Body of pancreas (tissue), 4 donors: ENCODE measurements at regions not wholly inside any gene's neighbourhood (a gene's known extent, or its start where the extent isn't known, plus 50 kb on each side); places are given as distances from the start of the nearest gene placed in this dataset.

Experiments used
- CTCF ChIP-seq, 7 experiments: fragments of 450-650 bp in 4 of 7; fragments of 200-600 bp in 3 of 7; sonication (generic) in 3 of 7; IDR thresholded peaks; one replicate each; pipeline ENCODE4 v1.5.1; 2016 to 2019; ENCODE audit warnings: antibody characterized with exemption in 7 of 7
- POLR2A ChIP-seq, 3 donors: fragments of 450-650 bp; IDR thresholded peaks; one replicate each; pipeline ENCODE4 v1.6.1; 2016; ENCODE audit warnings: antibody characterized with exemption in 3 of 3, mild to moderate bottlenecking in 2 of 3

- TF ChIP-seq CTCF (IDR thresholded peaks at IDR 0.05) (no peak), POLR2A (IDR thresholded peaks at IDR 0.05) (no peak)
These were observed 484.6 kb downstream of the ANKRD50 start for GRCh38 chr4:124227981-124228380.
